ENCODE measurements at regions not wholly inside any gene's neighbourhood (a gene's known extent, or its start where the extent isn't known, plus 50 kb on each side); places are given as distances from the start of the nearest gene placed in this dataset.

GRCh38 chrX:39821709-39822095 lies 276.1 kb downstream of the BCOR start:
- no peak for DNase-seq (ENCODE audit: low read depth in 2 of 2)

GRCh38 chrX:39822133-39822748 lies 275.5 kb downstream of the BCOR start:
- no peak for DNase-seq (ENCODE audit: low read depth in 2 of 2)

DNA sequence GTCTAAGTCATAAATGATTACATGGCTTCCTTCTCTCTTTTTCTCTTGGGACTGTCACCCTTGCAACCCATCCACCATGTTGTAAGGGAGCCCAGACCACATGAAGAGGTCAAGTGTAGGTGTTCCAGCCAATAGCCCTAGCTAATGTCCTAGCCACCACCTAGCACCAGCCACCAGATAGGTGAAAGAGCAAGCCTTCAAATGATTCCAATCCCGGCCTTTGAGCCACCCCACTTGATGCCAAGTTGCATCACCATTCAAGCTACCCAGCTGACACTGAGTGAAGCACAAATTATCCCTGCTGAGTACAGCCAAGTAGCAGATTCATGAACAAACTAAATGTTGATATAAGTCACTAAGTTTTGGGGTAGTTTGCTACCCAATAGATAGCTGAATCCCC lies 274.3 kb downstream of the BCOR start:
- no peak for DNase-seq (ENCODE audit: low read depth in 2 of 2)

DNA sequence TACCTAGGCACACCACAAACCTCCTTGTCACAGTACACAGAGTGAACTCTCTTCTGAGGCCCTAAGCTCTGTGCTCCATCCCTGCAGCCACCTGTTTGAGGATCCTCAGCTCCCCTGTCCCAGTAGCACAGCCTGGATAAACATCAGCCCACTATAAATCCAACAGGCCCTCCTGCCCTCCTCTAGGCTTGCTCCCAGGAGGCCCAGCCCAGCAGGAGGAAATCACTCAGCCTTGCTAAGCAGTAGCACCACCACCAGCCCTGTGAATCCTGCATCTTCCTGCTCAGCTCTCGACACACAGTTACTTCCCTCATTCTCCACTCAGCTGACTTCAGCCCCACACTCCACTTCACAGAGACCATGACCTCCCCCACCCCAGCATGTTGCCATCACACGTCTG lies 273.9 kb downstream of the BCOR start:
- no peak for DNase-seq (ENCODE audit: low read depth in 2 of 2)

- no peak for DNase-seq (ENCODE audit: low read depth in 2 of 2)
Measured at GRCh38 chrX:39826813-39827543, 270.8 kb downstream of the BCOR start.

DNA sequence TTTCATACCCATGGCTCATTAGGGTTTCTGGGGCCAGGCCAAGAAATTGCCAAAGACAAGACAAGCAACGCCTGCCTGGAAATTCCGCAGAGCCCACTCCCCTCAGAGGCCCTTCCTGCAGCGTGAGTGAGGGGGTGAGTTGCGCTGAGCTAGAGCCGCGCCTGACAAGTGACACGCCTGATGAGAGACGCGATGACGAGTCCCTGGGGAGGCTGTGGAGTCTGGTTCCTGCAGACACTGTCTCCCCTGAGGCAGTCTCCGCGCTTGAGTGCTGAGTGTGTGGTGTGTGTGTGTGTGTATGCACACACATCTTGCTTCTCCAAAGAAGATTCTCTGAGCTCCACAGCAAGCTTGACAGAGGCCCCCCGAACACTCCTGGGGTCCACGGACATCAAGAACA lies 269.8 kb downstream of the BCOR start:
- no peak for DNase-seq (ENCODE audit: low read depth in 2 of 2)

DNA sequence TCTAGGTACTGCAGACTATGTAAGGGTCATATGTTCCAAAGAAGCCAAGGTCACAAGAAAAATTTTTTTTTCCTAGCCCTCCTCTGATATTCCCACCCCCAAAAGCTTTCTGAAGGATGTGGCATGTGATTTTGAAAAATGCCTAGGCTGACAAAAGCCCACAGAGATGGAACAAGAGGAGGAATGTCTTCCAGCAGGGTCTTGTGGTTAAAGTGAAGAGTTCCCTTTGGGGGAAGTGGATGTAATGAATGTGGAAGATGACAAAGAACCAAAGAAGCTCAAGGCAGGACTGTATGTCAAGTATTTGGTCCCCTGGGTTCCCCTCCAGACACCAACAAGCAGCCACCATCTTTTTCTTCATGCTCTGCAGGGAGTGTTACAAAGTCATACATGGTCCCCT lies 268.8 kb downstream of the BCOR start:
- DNase-seq (ENCODE audit: low read depth in 2 of 2), result no peak

DNA sequence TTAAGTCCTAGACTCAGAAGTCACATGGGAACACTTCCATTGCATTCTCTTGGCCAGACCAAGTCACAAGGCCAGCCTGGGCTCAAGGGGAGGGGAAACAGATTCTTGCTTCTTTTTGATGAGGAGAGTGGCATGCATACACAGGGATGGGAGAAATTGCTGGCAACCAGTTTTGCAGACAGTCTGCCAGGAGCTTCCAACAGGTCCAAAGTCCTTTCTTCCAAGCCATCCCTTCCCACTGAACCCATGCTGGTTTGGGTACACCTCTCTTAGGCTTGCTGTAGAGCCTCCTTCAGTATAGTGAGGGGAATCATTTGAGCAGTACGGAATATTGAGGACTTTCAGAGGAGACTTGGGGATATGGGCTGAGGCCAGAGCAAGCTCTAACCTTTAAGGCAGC lies 267.8 kb downstream of the BCOR start:
- DNase-seq (ENCODE audit: low read depth in 2 of 2), result no peak

DNA sequence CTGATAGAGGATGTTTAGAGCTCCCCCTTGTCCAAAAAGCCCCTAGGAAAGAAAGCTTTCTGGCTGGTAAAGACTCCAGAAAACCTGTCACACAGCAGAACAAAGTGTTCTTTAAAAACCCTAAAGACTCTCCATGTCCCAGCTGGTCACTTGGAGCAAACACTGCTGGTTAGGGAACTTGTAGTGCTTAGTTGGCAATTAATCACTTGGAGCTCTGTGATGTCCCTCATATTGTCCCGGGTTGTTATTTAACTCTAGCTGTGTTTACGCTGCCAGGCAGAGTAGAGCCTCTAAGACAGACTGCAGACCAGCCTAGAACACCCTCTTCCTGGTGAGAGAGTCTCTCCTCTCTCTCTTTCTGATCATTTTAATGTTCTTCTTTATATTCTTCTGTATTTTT lies 267.3 kb downstream of the BCOR start:
- no peak for DNase-seq (ENCODE audit: low read depth in 2 of 2)

- DNase-seq (ENCODE audit: low read depth in 2 of 2), result no peak
Measured at GRCh38 chrX:39832211-39832610, 265.5 kb downstream of the BCOR start.

DNA sequence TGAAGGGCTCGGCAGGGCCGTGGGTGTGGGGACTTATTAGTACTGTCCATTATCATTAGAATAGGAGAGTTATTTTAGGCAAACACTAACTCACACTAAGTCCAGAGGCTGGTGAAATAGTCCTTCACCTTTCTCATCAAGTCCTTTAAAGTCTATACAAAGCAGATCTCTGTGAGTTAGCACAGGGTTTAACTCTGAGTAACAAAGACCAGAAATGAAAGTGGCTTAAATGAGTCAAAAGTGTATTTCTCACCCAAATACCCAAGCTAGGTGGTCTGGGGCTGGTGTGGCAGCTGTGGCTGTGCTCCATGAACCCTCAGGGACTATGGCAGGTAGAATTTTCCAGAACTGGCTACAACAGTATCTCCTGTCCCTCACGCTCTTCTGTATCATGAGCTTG lies 263.2 kb downstream of the BCOR start:
- DNase-seq (ENCODE audit: low read depth in 2 of 2), result no peak

DNA sequence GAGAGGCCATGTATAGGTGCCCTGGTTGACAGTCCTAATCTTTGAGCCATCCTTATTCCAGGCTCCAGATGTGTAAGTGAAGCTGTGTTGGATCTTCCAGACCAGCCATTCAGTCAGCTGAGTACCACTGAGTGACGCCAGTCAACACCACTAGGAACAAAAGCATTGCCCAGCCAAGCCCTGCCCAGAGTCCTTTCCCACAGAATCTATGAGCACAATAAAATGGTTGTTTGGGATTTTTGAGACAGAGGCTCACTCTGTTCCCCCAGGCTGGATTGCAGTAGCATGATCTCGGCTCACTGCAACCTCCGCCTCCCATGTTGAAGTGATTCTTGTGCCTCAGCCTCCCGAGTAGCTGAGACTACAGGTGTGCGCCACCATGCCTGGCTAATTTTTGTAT lies 262.5 kb downstream of the BCOR start:
- no peak for DNase-seq (ENCODE audit: low read depth in 2 of 2)

DNA sequence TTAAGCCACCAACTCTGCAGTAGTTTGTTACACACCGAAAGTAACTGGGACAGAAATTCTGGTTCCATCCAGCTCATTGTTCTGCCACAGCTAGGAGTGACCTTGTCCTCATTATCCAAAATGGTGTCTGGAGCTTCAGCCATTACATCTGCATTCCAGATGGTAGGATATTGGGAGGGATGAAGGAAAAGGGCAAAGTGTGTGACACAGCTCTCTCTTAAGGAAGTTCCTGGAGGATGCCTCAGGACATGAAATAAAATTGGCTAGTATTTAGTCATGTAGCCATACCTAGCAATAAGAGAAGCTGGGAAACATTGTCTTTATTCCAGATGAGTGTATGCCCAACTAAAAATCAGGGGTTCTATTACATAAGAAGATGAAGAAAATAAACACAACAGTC lies 262.0 kb downstream of the BCOR start:
- DNase-seq (ENCODE audit: low read depth in 2 of 2), result no peak

DNA sequence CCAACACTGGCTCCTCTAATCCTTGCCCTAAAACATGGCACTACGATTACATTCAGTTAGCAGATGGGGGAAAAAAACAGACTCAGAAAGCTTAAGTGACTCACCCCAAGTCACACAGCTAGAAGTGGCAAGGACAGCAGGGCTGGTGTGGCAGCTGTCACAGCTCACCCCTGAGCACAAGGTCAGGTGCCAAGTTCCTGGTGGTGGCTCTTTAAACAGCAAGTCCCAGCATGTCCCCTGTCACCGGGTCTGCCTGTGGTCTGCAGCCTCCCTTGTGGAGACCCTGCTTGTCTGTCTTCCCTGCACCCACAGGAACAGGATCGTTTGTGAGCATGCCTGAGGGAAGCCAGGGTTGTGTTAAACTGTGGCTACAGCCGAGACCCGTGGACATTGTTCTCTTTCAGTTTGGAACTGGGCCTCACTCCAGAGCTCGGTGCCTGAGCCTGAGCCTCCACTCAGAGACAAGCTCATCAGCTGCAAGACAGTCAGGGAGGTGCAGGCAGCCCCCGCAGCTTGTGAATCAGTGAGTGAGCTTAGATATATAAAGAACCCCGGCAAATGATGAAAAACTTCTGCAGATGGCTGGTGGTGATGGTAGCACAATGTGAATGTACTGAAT lies 260.8 kb downstream of the BCOR start:
- DNase-seq (ENCODE audit: low read depth in 2 of 2), result no peak

- DNase-seq (ENCODE audit: low read depth in 2 of 2), result no peak
Measured at GRCh38 chrX:39837688-39838087, 260.1 kb downstream of the BCOR start.

- no peak for DNase-seq (ENCODE audit: low read depth in 2 of 2)
Measured at GRCh38 chrX:39839371-39839770, 258.4 kb downstream of the BCOR start.

GRCh38 chrX:39840133-39840532 lies 257.6 kb downstream of the BCOR start:
- DNase-seq (ENCODE audit: low read depth in 2 of 2), result no peak

GRCh38 chrX:39840581-39841093 lies 257.1 kb downstream of the BCOR start:
- DNase-seq (ENCODE audit: low read depth in 2 of 2), result no peak

DNA sequence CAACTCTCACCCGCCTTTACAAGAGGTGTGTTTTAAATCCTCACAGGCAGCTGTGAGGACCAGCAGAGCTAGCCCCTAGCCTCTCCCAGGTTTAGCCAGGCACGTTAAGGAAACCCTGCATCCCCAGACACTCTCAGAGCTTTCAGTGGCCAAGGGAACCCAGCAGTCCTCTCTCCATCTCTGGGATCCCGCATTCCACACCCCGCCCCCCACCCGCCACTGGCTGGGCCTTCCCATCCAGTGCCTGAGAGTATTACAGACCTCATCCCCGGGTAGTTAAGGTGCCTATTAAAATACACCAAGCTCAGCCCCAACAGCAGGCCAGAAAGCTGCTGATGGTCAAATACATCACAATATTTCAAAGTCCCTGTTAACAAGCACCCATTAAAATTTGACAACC lies 256.2 kb downstream of the BCOR start:
- no peak for DNase-seq (ENCODE audit: low read depth in 2 of 2)

DNA sequence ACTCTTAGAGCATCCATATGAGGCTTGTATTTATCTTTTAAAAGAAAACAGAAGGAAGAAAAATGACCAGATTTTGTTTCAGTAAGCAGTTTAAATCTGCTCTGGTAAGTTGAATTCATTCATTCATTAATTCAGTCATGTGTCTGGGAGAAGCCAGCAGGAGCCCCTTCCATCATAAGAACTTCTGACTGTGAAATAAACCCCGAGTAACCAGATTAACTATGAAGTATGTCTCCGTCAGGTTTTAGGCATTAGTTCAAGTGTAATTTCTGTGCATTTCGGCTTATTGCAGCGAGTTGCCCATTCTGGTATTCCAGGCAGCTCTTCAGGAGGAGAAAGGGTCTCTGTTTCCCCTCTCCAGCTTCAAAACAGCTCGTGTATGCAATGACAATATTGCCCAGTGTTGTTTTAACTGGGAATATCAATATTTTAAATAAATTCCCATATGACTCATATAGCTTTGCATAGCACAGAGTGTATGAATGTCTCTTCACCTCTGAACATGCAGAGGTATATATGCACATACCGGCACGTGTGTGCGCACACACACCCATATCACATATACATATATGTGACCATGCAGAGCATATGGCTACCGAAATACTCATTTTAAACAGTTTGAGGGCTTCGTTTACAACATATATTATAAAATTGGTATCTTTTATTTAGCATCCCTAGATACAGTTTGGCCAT lies 255.3 kb downstream of the BCOR start:
- no peak for DNase-seq (ENCODE audit: low read depth in 2 of 2)

DNA sequence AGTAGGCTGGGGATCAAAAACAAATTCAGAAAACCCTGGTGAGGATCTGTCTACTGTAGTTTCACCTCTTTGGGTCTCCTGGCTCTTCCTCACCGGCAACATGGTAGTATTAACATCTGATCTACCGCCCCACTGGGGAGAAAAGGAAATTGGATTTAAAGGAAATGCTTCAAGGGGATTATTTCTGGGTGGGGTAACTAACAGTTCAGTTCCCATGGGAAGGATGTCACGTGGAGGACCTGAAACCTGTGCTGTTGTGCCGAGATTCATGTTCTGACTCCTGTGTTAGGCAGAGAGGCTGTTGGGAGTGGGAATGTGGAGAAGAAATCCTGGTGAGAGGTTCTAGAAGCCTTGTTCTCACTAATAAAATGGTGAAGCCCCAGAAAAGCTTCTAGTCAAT lies 254.4 kb downstream of the BCOR start:
- DNase-seq (ENCODE audit: low read depth in 2 of 2), result no peak

DNA sequence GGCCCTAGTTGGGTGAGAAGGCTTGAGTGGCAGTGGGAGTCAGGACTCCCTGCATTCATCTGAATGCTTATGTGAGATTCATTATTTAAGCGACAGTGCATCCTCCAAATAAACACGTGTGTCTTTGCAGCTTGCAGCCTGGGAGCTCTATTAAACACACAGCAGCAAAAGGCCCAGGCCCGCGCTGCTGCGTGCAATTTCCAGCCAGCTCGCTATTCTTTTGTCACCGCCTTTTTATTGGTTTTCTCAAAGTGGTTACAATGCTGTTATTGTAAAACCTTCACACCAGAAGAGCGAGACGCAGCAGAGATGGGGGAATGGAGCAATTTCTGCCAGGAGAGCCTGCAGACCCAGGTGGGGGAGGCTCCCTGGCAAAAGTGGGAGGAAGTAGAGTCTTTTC lies 252.5 kb downstream of the BCOR start:
- no peak for DNase-seq (ENCODE audit: low read depth in 2 of 2)

DNA sequence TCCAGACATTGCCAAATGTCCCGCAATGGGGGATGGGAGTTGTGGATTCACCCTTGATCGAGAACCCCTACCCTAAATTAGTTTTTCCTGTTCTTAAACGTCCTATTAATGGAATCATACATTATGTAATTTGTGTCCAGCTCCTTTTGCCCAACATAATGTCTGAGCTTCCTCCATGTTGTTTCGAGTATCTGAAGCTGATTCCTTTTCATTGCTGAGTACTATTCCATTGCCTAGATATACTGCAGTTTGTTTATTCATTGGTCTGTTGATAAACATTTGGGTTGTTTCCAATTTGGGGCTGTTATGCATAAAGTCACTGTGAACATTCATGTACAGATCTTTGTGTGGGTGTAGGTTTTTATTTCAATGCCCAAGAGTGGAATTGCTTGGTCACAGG lies 251.3 kb downstream of the BCOR start:
- no peak for DNase-seq (ENCODE audit: low read depth in 2 of 2)
